Liver (tissue), 7 donors: ENCODE measurements at regions not wholly inside any gene's neighbourhood (a gene's known extent, or its start where the extent isn't known, plus 50 kb on each side); places are given as distances from the start of the nearest gene placed in this dataset.

ENCODE experiments used
- DNase-seq: peaks from one replicate; pipeline ENCODE4 v3.0.0-alpha.2; 2017; ENCODE audit warnings: low spot score
- H3K27ac ChIP-seq, 2 donors: one replicate each; pipeline ENCODE4 v1.7.0; 2013; ENCODE audit warnings: inconsistent platforms in 2 of 2, low read length in 2 of 2, control low read depth in 1 of 2, low read depth in 1 of 2, mild to moderate bottlenecking in 1 of 2
- H3K27me3 ChIP-seq, 4 donors: one replicate each; pipeline versions ENCODE4 v1.6.1 to v1.7.0; 2013; ENCODE audit warnings: low read length in 3 of 4, inconsistent platforms in 1 of 4, mild to moderate bottlenecking in 1 of 4, moderate library complexity in 1 of 4; ENCODE audit not compliant: control insufficient read depth in 4 of 4, insufficient read depth in 4 of 4
- H3K36me3 ChIP-seq, 4 donors: one replicate each; pipeline versions ENCODE4 v1.6.1 to v1.7.0; 2013; ENCODE audit warnings: low read length in 3 of 4, mild to moderate bottlenecking in 3 of 4, low read depth in 1 of 4, moderate library complexity in 1 of 4; ENCODE audit not compliant: control insufficient read depth in 4 of 4, insufficient read depth in 3 of 4
- H3K4me1 ChIP-seq, 4 donors: one replicate each; pipeline versions ENCODE4 v1.6.1 to v1.7.0; 2013; ENCODE audit warnings: low read length in 3 of 4, mild to moderate bottlenecking in 3 of 4, moderate library complexity in 1 of 4; ENCODE audit not compliant: control insufficient read depth in 4 of 4, insufficient read depth in 4 of 4
- H3K4me3 ChIP-seq, 3 donors: one replicate each; pipeline versions ENCODE4 v1.6.1 to v1.7.0; 2013; ENCODE audit warnings: low read length in 3 of 3, control low read depth in 1 of 3, low read depth in 1 of 3, mild to moderate bottlenecking in 1 of 3
- H3K9ac ChIP-seq, 2 donors: one replicate each; pipeline ENCODE4 v1.7.0; 2013; ENCODE audit warnings: low read length in 2 of 2, mild to moderate bottlenecking in 2 of 2, moderate library complexity in 2 of 2, control low read depth in 1 of 2, low read depth in 1 of 2
- H3K9me3 ChIP-seq, 4 donors: one replicate each; pipeline versions ENCODE4 v1.6.1 to v1.7.0; 2013; ENCODE audit warnings: low read length in 3 of 4; ENCODE audit not compliant: control insufficient read depth in 4 of 4
- EGR1 ChIP-seq, 2 donors: IDR thresholded peaks; 2 replicates each; pipeline ENCODE4 v1.6.1; 2016 to 2018; ENCODE audit warnings: antibody characterized with exemption in 2 of 2, low read depth in 2 of 2
- FOXA1 ChIP-seq: IDR thresholded peaks from 2 replicates; pipeline ENCODE4 v1.6.1; 2016; ENCODE audit warnings: antibody characterized with exemption
- HNF4A ChIP-seq, 2 donors: conservative IDR thresholded peaks; 2 replicates each; pipeline ENCODE4 v1.6.1; 2016; ENCODE audit warnings: antibody characterized with exemption in 2 of 2, mild to moderate bottlenecking in 2 of 2
- HNF4G ChIP-seq: IDR thresholded peaks from 2 replicates; pipeline ENCODE4 v1.6.1; 2016; ENCODE audit warnings: antibody characterized with exemption
- MAX ChIP-seq: IDR thresholded peaks from 2 replicates; pipeline ENCODE4 v1.6.1; 2016; ENCODE audit warnings: antibody characterized with exemption
- NR2F2 ChIP-seq: IDR thresholded peaks from 2 replicates; pipeline ENCODE4 v1.6.1; 2016; ENCODE audit warnings: antibody characterized with exemption
- RAD21 ChIP-seq, 2 donors: IDR thresholded peaks; 2 replicates each; pipeline ENCODE4 v1.6.1; 2016; ENCODE audit warnings: antibody characterized with exemption in 2 of 2, mild to moderate bottlenecking in 2 of 2
- REST ChIP-seq: IDR thresholded peaks from 2 replicates; pipeline ENCODE4 v1.6.1; 2016; ENCODE audit warnings: antibody characterized with exemption, mild to moderate bottlenecking
- SP1 ChIP-seq: IDR thresholded peaks from 2 replicates; pipeline ENCODE4 v1.6.1; 2018; ENCODE audit warnings: antibody characterized with exemption, mild to moderate bottlenecking
- TAF1 ChIP-seq: conservative IDR thresholded peaks from 2 replicates; pipeline ENCODE4 v1.6.1; 2016; ENCODE audit warnings: antibody characterized with exemption, mild to moderate bottlenecking
- WGBS: extraction: QIAGEN DNeasy Blood & Tissue Kit; methylation state at CpG from one replicate; pipeline ENCODE4 v1.1.7; 2013; 5-methylcytosine and 5-hydroxymethylcytosine counted together
- donor health status: healthy.
- donor health status: healthy.
- donor health status: healthy.
- donor health status: healthy.

GRCh38 chr3:102979682-102980354, 545.0 kb downstream of the ZPLD1 start:
- H3K27me3 ChIP-seq, result no peaks in the 10 kb centered on the region
- H3K4me3 ChIP-seq, result no peak overlapping the region
- 61% methylated on average over 4 of the region's 4 CpGs for WGBS
- no peaks in the 10 kb centered on the region for H3K36me3 ChIP-seq
- DNase-seq, result no peak
- H3K9ac ChIP-seq, result no peak overlapping the region
- no peaks in the 10 kb centered on the region for H3K4me1 ChIP-seq
- peaks cover 0 to 2% (median 0%) of the 10 kb centered on the region in 4 donors for H3K9me3 ChIP-seq
- TF ChIP-seq EGR1 (IDR thresholded peaks at IDR 0.05; ENCODE audit: low read depth in 2 of 2) (no peak), SP1 (no peak), REST (no peak), TAF1 (no peak), FOXA1 (no peak), MAX (no peak), HNF4A (conservative IDR thresholded peaks at IDR 0.05) (no peak), RAD21 (IDR thresholded peaks at IDR 0.05) (no peak), HNF4G (no peak), NR2F2 (no peak)
- no peak overlapping the region for H3K27ac ChIP-seq

- no peaks in the 10 kb centered on the region for H3K36me3 ChIP-seq
- 72% methylated on average over 1 of the region's 1 CpG for WGBS
- TF ChIP-seq MAX, result no peak
- no peak for TF ChIP-seq HNF4A (conservative IDR thresholded peaks at IDR 0.05)
- TF ChIP-seq HNF4G, result no peak
- TF ChIP-seq REST, result no peak
- no peak for TF ChIP-seq FOXA1
- H3K9me3 ChIP-seq, result no peaks in the 10 kb centered on the region
- H3K4me1 ChIP-seq, result no peaks in the 10 kb centered on the region
- H3K27me3 ChIP-seq, result no peaks in the 10 kb centered on the region
- no peak overlapping the region for H3K27ac ChIP-seq
- no peak overlapping the region for H3K9ac ChIP-seq
- no peak for DNase-seq
- no peak overlapping the region for H3K4me3 ChIP-seq
Measured at GRCh38 chr3:102980355-102980696, 545.5 kb downstream of the ZPLD1 start.
